NT2/D1 (cell line): ENCODE measurements at regions not wholly inside any gene's neighbourhood (a gene's known extent, or its start where the extent isn't known, plus 50 kb on each side); places are given as distances from the start of the nearest gene placed in this dataset.

Experiments
- SUZ12 ChIP-seq: IDR thresholded peaks from 2 replicates; pipeline ENCODE4 v1.6.1; 2011; ENCODE audit not compliant: insufficient read length, insufficient read depth; ENCODE audit errors: extremely low read depth
- YY1 ChIP-seq: IDR thresholded peaks from 2 replicates; pipeline ENCODE4 v1.6.1; 2011; ENCODE audit not compliant: insufficient read length, insufficient read depth
- ZNF274 ChIP-seq: IDR thresholded peaks from 2 replicates; pipeline ENCODE4 v1.6.1; 2011; ENCODE audit warnings: mild to moderate bottlenecking, low read depth, low read length

DNA sequence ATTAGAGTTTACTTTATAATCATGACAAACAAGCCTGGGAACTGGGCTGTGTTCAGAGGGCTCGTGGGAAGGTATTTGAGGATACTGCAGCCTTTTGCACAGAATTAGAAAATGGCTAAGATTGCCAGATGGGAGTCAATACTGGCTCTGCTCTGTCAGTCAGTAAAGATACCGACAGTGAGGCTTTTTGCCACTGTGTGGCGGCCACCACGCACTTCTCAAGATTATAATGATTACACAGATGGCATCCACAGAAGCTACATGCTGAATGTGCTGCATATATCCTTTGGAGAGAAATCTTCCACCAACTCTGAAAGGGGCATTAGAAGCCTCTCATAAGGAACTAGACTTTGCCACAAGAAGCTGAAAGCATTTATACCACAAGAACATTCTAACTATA, 213.4 kb upstream of the PTBP2 start:
- no peak for TF ChIP-seq ZNF274
- TF ChIP-seq YY1 = no peak
- TF ChIP-seq SUZ12 = no peak
